Left cardiac atrium (tissue), 4 donors: ENCODE measurements at regions not wholly inside any gene's neighbourhood (a gene's known extent, or its start where the extent isn't known, plus 50 kb on each side); places are given as distances from the start of the nearest gene placed in this dataset.
"Not testable (repeated sequence)": the region's sequence is repeated elsewhere in the genome, so short reads cannot be mapped to it uniquely, and the experiment has no call there.

Source experiments
- ATAC-seq, 2 donors: fragments of 200-7000 bp; cut with Tn5 transposase; one replicate each; pipeline ENCODE4 v1.9.1; 2020; ENCODE audit warnings: mild to moderate bottlenecking in 2 of 2, moderate library complexity in 2 of 2
- DNase-seq: peaks from one replicate; pipeline ENCODE4 v3.0.0-alpha.2; 2020
- intact Hi-C, 2 donors: fragments of 100-400 bp; cut with DNase I; formaldehyde crosslinking; loops; one replicate each; pipeline versions ENCODE4 v1.14.1 to v1.15.1; 2022 to 2023
- donor health status: DM: no; HTN: yes; CAD: no.
- donor health status: DM: no; HTN: yes; CAD: no; lungs with severe emphysema.
- donor health status: DM: yes; HTN: yes; CAD: no.
- donor health status: Dilated cardiomyopathy.

- intact Hi-C loops, DNase-seq, ATAC-seq: not testable (repeated sequence)
Observed at GRCh38 chr1:199839608-199840007, 187.9 kb upstream of the NR5A2 start.

DNA sequence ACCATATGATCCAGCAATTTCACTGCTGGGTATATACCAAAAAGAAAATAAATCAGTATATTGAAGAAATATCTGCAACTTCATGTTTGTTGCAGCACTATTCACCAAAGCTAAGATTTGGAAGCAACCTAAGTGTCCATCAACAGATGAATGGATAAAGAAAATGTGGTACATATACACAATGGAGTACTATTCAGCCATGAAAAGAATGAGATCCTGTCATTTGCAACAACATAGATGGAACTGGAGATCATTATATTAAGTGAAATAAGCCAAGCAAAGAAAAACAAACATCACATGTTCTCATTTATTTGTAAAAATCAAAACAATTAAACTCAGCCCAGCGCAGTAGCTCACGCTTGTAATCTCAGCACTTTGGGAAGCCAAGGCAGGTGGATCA is 184.4 kb upstream of the NR5A2 start:
- intact Hi-C loops, ATAC-seq, DNase-seq: not testable (repeated sequence)

DNA sequence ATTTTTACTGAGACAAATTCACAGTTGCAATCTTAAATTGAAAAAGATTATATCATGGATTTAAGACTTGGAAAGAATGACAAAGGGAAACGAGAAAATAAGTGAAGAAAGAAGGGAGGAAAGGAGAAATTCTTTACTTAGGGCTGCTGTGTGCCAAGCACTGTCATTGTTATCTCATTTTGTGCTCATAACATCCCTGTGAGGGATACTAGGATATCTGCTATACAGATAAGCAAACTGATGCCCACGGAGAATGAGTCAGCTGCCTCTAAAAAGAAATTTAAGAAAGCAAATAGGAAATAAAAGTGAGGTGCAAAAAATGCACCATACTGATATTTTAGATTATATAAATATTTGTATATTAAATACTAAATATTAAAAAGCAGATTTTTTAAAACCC is 183.6 kb upstream of the NR5A2 start:
- DNase-seq: no peak
- peak in 1 of 2 donors; percentile 85 for ATAC-seq
- intact Hi-C loops: no loop called here

GRCh38 chr1:199847021-199847420 is 180.5 kb upstream of the NR5A2 start:
- intact Hi-C loops: no loop called here
- no peak for ATAC-seq
- no peak for DNase-seq

- intact Hi-C loops: no loop called here
- DNase-seq: no peak
- ATAC-seq: no peak
Observed at GRCh38 chr1:199851439-199852140, 175.9 kb upstream of the NR5A2 start.

DNA sequence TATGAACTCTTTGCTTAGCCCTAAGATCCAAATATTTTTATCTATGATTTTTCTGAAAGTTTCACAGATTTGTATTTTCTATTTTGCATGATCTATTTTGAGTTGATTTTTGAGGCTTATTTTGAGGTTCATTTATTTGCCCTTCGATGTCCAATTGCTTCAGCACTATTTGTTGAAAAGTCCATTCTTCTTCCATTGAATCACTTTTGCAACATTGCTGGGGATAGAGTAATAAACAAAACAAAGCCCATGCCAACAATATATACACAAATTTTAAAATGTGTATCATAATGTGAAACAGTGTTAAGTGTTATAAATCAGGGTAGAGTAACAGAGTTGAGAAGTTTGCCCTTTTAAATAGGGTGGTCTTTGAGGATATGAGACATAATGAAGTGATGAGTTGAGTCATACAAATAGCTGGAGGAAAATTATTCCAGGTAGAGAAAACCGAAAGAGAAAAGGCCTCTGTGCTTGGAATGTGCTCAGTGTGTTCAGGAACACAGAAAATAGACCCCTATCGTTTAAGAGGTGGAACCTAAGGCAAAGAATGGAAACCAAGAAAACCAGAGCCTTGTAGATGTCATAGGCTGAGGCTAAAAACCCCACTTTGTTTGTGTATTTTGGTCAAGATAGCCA is 172.7 kb upstream of the NR5A2 start:
- intact Hi-C loops: no loop called here
- ATAC-seq (no peak), DNase-seq (no peak)

GRCh38 chr1:199855580-199855979 is 171.9 kb upstream of the NR5A2 start:
- ATAC-seq (no peak), DNase-seq (no peak)
- intact Hi-C loops: no loop called here

- no peak for DNase-seq
- ATAC-seq: no peak
- intact Hi-C loops: no loop called here
Observed at GRCh38 chr1:199856216-199856780, 171.2 kb upstream of the NR5A2 start.

DNA sequence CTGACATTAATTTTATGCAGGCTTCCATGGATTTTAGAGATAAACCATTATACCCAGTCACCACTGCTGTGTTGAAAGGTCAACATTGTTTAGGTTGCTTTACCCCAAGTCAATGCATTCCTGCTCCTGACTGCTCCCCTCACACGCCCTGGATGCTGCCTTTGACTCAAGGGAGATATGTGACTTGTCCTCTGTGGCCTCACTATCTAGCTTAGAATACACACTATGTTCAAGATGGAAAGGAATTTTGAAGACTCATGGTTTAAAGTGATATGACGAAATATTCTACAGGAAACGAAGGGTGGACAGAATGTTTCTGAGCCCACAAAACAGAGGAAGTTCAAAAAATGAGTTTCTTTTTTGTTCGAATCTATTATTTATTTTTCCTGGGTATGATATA is 170.4 kb upstream of the NR5A2 start:
- intact Hi-C loops: no loop called here
- ATAC-seq (peak in 1 of 2 donors; percentile 35), DNase-seq (no peak)

- no peak for ATAC-seq
- DNase-seq: no peak
- intact Hi-C loops: no loop called here
Observed at GRCh38 chr1:199857516-199857915, 170.0 kb upstream of the NR5A2 start.

DNA sequence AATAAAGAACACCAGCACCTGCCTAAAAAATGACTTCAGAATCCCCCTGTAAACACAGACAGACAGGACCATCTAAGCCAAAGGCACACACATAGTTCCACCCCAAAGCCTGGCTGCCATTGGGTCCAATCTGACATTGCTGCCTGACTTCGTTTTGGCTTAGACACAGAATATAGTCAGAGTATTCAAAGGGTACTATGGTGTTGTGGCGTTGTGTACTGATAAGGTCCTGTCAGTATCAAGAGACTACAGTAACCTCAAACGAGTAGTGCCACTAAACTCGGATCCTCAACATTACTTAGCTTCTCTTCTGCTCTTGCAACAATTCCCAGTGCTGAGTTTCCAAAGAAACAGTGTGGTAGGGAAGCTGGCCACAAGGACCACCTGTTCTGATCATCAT is 169.3 kb upstream of the NR5A2 start:
- DNase-seq: no peak
- ATAC-seq: no peak
- intact Hi-C loops: no loop called here

GRCh38 chr1:199858856-199859255 is 168.7 kb upstream of the NR5A2 start:
- no peak for ATAC-seq
- DNase-seq: no peak
- intact Hi-C loops: no loop called here

GRCh38 chr1:199859491-199859933 is 168.0 kb upstream of the NR5A2 start:
- DNase-seq (no peak), ATAC-seq (peak; percentile 23 to 75)
- intact Hi-C loops: no loop called here

GRCh38 chr1:199861020-199861795 is 166.3 kb upstream of the NR5A2 start:
- ATAC-seq (no peak), DNase-seq (no peak)
- intact Hi-C loops: no loop called here

- intact Hi-C loops: no loop called here
- no peak for ATAC-seq
- no peak for DNase-seq
Observed at GRCh38 chr1:199862047-199862446, 165.5 kb upstream of the NR5A2 start.

GRCh38 chr1:199866210-199866617 is 161.3 kb upstream of the NR5A2 start:
- no peak for ATAC-seq
- no peak for DNase-seq
- intact Hi-C loops: no loop called here

DNA sequence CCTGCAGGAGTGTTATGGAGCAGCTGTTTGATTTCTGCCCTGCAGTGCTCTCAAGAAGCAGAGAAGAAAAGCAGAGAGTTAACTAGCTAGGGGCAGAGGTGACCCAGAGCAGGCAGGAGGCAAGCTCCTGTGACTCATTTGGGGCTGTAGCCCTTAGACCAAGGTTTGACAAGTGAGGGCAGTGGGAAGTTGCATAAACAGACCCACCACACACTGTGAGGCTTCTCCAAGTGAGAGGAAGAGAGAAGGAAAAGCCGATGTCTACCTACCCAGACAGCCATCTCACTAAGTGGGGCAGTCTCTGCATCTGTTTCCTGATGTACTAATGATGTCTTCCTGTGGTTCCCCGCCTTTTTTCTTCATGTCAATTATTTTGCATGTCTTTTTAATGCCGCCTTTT is 159.9 kb upstream of the NR5A2 start:
- DNase-seq: no peak
- ATAC-seq: no peak

GRCh38 chr1:199868777-199869176 is 158.7 kb upstream of the NR5A2 start:
- intact Hi-C loops: no loop called here
- ATAC-seq (no peak), DNase-seq (no peak)

More for the DNA sequence above, 159.9 kb upstream of the NR5A2 start:
- intact Hi-C loops: no loop called here

DNA sequence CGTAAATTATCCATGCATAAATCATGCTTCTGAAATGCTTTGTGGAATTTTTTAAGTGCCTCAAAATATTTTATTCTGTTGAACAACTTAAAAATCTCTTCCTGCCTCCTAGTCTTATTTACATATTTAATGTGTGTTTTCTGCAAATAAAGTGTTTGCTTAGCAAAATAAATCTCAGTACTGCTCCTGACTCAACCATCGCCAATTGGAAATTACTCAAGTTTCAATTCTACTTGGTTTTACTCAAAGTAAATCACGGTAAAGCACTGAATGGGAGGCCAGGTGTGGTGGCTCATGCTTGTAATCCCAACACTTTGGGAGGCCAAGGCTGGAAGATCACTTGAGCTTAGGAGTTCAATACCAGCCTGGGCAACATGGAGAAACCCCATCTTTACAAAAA is 152.2 kb upstream of the NR5A2 start:
- no peak for ATAC-seq
- intact Hi-C loops: no loop called here
- DNase-seq: no peak

DNA sequence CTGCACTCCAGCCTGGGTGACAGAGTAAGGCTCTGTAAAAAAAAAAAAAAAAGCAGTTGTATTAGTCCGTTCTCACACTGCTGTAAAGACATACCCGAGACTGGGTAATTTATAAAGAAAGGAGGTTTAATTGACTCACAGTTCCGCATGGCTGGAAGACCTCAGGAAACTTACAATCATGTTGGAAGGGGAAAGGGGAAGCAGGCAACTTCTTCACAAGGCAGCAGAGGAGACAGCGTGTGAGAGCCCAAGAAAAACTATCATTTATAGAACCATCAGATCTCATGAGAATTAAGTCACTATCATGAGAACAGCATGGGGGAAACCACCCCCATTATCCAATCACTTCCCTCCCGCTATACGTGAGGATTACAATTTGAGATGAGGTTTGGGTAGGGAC is 151.7 kb upstream of the NR5A2 start:
- ATAC-seq: no peak
- no peak for DNase-seq
- intact Hi-C loops: no loop called here
